ENCODE measurements at regions not wholly inside any gene's neighbourhood (a gene's known extent, or its start where the extent isn't known, plus 50 kb on each side); places are given as distances from the start of the nearest gene placed in this dataset.

DNA sequence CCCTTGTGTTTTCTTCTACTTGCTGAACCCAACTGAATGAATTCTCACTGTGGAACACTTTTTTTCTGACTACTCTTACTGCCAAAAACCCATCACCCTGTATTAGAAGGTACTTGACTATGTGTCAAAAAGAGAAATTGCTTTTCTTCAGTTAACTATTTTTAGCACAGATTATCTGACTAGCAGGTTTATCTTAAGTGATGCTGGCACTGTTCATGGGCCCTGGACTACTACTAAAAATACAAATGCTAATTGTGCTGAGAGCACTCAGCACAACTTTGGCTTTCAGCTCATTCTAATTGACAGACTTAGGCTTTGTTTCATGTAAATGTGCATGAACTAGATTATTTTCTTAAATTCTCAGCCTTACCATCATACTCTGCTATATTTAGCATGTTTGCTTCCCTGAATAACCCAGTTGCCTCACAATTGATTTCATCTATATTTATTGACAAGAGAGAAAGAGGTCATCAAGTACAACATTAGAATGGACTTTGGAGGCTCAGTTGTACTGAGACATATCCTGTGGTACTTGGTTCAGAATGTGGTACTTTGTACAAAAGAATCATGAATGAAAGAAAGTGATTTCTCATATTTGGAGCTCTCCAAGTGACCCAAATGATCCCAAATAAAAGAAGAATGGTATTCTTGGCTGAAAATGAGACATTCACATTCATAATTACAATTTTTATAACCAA, 478.3 kb downstream of the KCNA4 start:
- TF ChIP-seq HDGF (IDR thresholded peaks at IDR 0.05; ENCODE audit: borderline replicate concordance) (no peak), SP1 (IDR thresholded peaks at IDR 0.05) (no peak), ELF4 (IDR thresholded peaks at IDR 0.05) (no peak), ZNF384 (IDR thresholded peaks at IDR 0.05) (no peak), PKNOX1 (IDR thresholded peaks at IDR 0.05) (no peak), TARDBP (IDR thresholded peaks at IDR 0.05) (no peak), ARNT (IDR thresholded peaks at IDR 0.05) (no peak), FOXM1 (IDR thresholded peaks at IDR 0.05; ENCODE audit: borderline replicate concordance) (no peak), L3MBTL2 (conservative IDR thresholded peaks at IDR 0.05) (no peak), BHLHE40 (IDR thresholded peaks at IDR 0.05; ENCODE audit: borderline replicate concordance) (no peak), FOXK2 (IDR thresholded peaks at IDR 0.05) (no peak), LEF1 (IDR thresholded peaks at IDR 0.05; ENCODE audit: borderline replicate concordance) (no peak), FOXA1 (IDR thresholded peaks at IDR 0.05) (no peak), NFRKB (IDR thresholded peaks at IDR 0.05) (no peak)
